T-cell (primary cell): ENCODE measurements at regions not wholly inside any gene's neighbourhood (a gene's known extent, or its start where the extent isn't known, plus 50 kb on each side); places are given as distances from the start of the nearest gene placed in this dataset.

ENCODE experiments used
- ATAC-seq, 4 experiments: fragments of 200-7000 bp in 3 of 4; fragments of 150-1000 bp in 1 of 4; cut with Tn5 transposase; replicated peaks in 1 of 4; 1 replicate in 3 of 4; 2 replicates in 1 of 4; pipeline ENCODE4 v1.10.0; 2021; ENCODE audit warnings: moderate library complexity in 3 of 4, mild to moderate bottlenecking in 2 of 4, moderate number of reproducible peaks in 1 of 4
- CTCF ChIA-PET, 2 donors: fragments of 300-600 bp; sonication (Branson Sonifier 250); formaldehyde crosslinking; loops; one replicate each; lab custom pipeline; 2022; ENCODE audit warnings: antibody characterized with exemption in 2 of 2; lab: Charles Lee
- POLR2A ChIA-PET, 2 donors: fragments of 300-600 bp; sonication (Branson Sonifier 250); formaldehyde crosslinking; loops; one replicate each; lab custom pipeline; 2022; ENCODE audit warnings: antibody characterized with exemption in 2 of 2; lab: Charles Lee
- DNase-seq, 35 experiments: peaks; one replicate each; pipeline versions ENCODE4 v3.0.0 to v3.0.0-alpha.2; 2013 to 2023
- H3K27ac ChIP-seq: one replicate; pipeline ENCODE4 v1.5.1; 2013; ENCODE audit warnings: low read length
- H3K27me3 ChIP-seq, 2 experiments: replicated peaks in 1 of 2; 1 replicate in 1 of 2; 2 replicates in 1 of 2; pipeline versions ENCODE4 v1.6.1 to v1.7.0; 2013; ENCODE audit warnings: low read length in 1 of 2, mixed read lengths in 1 of 2; ENCODE audit not compliant: control insufficient read depth in 2 of 2, insufficient read depth in 2 of 2; ENCODE audit errors: extremely low read depth in 1 of 2
- H3K36me3 ChIP-seq, 2 donors: 1 replicate in 1 of 2; 2 replicates in 1 of 2; pipeline versions ENCODE4 v1.6.1 to v1.7.0; 2013; ENCODE audit warnings: low read length in 1 of 2; ENCODE audit not compliant: control insufficient read depth in 2 of 2, insufficient read depth in 1 of 2; ENCODE audit errors: extremely low read depth in 1 of 2
- H3K4me1 ChIP-seq, 2 experiments: 1 replicate in 1 of 2; 2 replicates in 1 of 2; pipeline versions ENCODE4 v1.6.1 to v1.7.0; 2013; ENCODE audit warnings: low read length in 2 of 2, mixed read lengths in 1 of 2; ENCODE audit not compliant: insufficient read depth in 2 of 2, control insufficient read depth in 1 of 2; ENCODE audit errors: extremely low read depth in 1 of 2
- H3K4me3 ChIP-seq, 2 donors: 1 replicate in 1 of 2; 2 replicates in 1 of 2; pipeline versions ENCODE4 v1.5.1 to v1.7.0; 2013; ENCODE audit warnings: mild to moderate bottlenecking in 2 of 2, low read length in 1 of 2, moderate library complexity in 1 of 2; ENCODE audit not compliant: control insufficient read depth in 1 of 2; ENCODE audit errors: extremely low read depth in 1 of 2
- H3K9me3 ChIP-seq: 2 replicates; pipeline ENCODE4 v1.7.0; 2013
- H3K27ac Mint-ChIP-seq, 2 donors: one replicate each; pipeline ENCODE4 v1.8.0; 2020 to 2021; ENCODE audit warnings: mild to moderate bottlenecking in 2 of 2, mixed read lengths in 2 of 2
- H3K27me3 Mint-ChIP-seq, 2 donors: one replicate each; pipeline ENCODE4 v1.8.0; 2021 to 2022; ENCODE audit warnings: mixed read lengths in 2 of 2
- H3K36me3 Mint-ChIP-seq: one replicate; pipeline ENCODE4 v1.8.0; 2021; ENCODE audit warnings: mixed read lengths
- H3K4me1 Mint-ChIP-seq, 3 donors: one replicate each; pipeline ENCODE4 v1.8.0; 2020 to 2022; ENCODE audit warnings: mixed read lengths in 3 of 3, mild to moderate bottlenecking in 1 of 3
- H3K4me3 Mint-ChIP-seq, 3 donors: one replicate each; pipeline ENCODE4 v1.8.0; 2020 to 2022; ENCODE audit warnings: mild to moderate bottlenecking in 3 of 3, mixed read lengths in 3 of 3, moderate library complexity in 3 of 3
- H3K9me3 Mint-ChIP-seq, 3 donors: one replicate each; pipeline ENCODE4 v1.8.0; 2020 to 2022; ENCODE audit warnings: mixed read lengths in 3 of 3
- WGBS: methylation state at CpG from one replicate; pipeline ENCODE4 v1.1.5; 2013; ENCODE audit warnings: missing lambda C conversion rate; ENCODE audit not compliant: insufficient coverage; 5-methylcytosine and 5-hydroxymethylcytosine counted together

- H3K36me3 Mint-ChIP-seq = no peaks in the 10 kb centered on the region
- Histone ChIP-seq H3K27me3 (no peaks in the 10 kb centered on the region), H3K36me3 (no peaks in the 10 kb centered on the region), H3K9me3 (no peaks in the 10 kb centered on the region), H3K4me1 (no peaks in the 10 kb centered on the region), H3K27ac (no peak overlapping the region), H3K4me3 (no peak overlapping the region)
- DNase-seq (no peak), ATAC-seq (no peak)
- H3K4me3 Mint-ChIP-seq = no peak overlapping the region
- POLR2A ChIA-PET = interaction anchor here in 1 of 2 donors (0.7 kb wide), 1 partner anchor 68 kb away, joined by 3 read pairs; no protein-coding TSS in a partner anchor
- CTCF ChIA-PET = no interaction called here
- H3K27ac Mint-ChIP-seq = no peak overlapping the region
- H3K4me1 Mint-ChIP-seq = no peaks in the 10 kb centered on the region
- no peaks in the 10 kb centered on the region for H3K27me3 Mint-ChIP-seq
- peaks cover 9 to 20% (median 10%) of the 10 kb centered on the region in 3 donors for H3K9me3 Mint-ChIP-seq
Observed at GRCh38 chr1:69175053-69175452, 392.7 kb upstream of the LRRC7 start.

- no peak for DNase-seq
- POLR2A ChIA-PET = no interaction called here
- Histone ChIP-seq H3K4me1 (no peaks in the 10 kb centered on the region), H3K36me3 (no peaks in the 10 kb centered on the region), H3K4me3 (no peak overlapping the region), H3K9me3 (no peaks in the 10 kb centered on the region), H3K27ac (no peak overlapping the region), H3K27me3 (no peaks in the 10 kb centered on the region)
- Mint-ChIP-seq H3K36me3 (no peaks in the 10 kb centered on the region), H3K27me3 (no peaks in the 10 kb centered on the region), H3K9me3 (peaks cover 0 to 8% (median 2%) of the 10 kb centered on the region in 3 donors), H3K4me1 (no peaks in the 10 kb centered on the region), H3K27ac (no peak overlapping the region), H3K4me3 (no peak overlapping the region)
- CTCF ChIA-PET = no interaction called here
- no peak for ATAC-seq
Observed at GRCh38 chr1:69180358-69180757, 387.4 kb upstream of the LRRC7 start.

GRCh38 chr1:69185378-69185777 is 382.3 kb upstream of the LRRC7 start:
- Mint-ChIP-seq H3K4me3 (no peak overlapping the region), H3K4me1 (no peaks in the 10 kb centered on the region), H3K27me3 (no peaks in the 10 kb centered on the region), H3K9me3 (peaks cover 0 to 7% (median 2%) of the 10 kb centered on the region in 3 donors), H3K27ac (no peak overlapping the region), H3K36me3 (no peaks in the 10 kb centered on the region)
- H3K4me1 ChIP-seq = no peaks in the 10 kb centered on the region
- ChIA-PET CTCF (no interaction called here), POLR2A (no interaction called here)
- H3K9me3 ChIP-seq = no peaks in the 10 kb centered on the region
- H3K27me3 ChIP-seq = no peaks in the 10 kb centered on the region
- no peaks in the 10 kb centered on the region for H3K36me3 ChIP-seq
- H3K4me3 ChIP-seq = no peak overlapping the region
- no peak for DNase-seq
- H3K27ac ChIP-seq = no peak overlapping the region
- ATAC-seq = no peak

- H3K4me3 Mint-ChIP-seq = no peak overlapping the region
- H3K27me3 Mint-ChIP-seq = no peaks in the 10 kb centered on the region
- no peak overlapping the region for H3K27ac ChIP-seq
- H3K27me3 ChIP-seq = no peaks in the 10 kb centered on the region
- H3K9me3 ChIP-seq = no peaks in the 10 kb centered on the region
- no peak overlapping the region for H3K27ac Mint-ChIP-seq
- DNase-seq = no peak
- no peak overlapping the region for H3K4me3 ChIP-seq
- H3K4me1 ChIP-seq = no peaks in the 10 kb centered on the region
- H3K9me3 Mint-ChIP-seq = peaks cover 5 to 12% (median 8%) of the 10 kb centered on the region in 3 donors
- POLR2A ChIA-PET = no interaction called here
- H3K36me3 ChIP-seq = no peaks in the 10 kb centered on the region
- H3K36me3 Mint-ChIP-seq = no peaks in the 10 kb centered on the region
- ATAC-seq = no peak
- CTCF ChIA-PET = no interaction called here
- no peaks in the 10 kb centered on the region for H3K4me1 Mint-ChIP-seq
Observed at GRCh38 chr1:69191335-69191734, 376.4 kb upstream of the LRRC7 start.

- Histone ChIP-seq H3K4me1 (no peaks in the 10 kb centered on the region), H3K4me3 (no peak overlapping the region), H3K27me3 (no peaks in the 10 kb centered on the region), H3K36me3 (no peaks in the 10 kb centered on the region), H3K9me3 (no peaks in the 10 kb centered on the region), H3K27ac (no peak overlapping the region)
- no CpG with 5 or more reads among the region's 2 CpGs for WGBS
- no peak overlapping the region for H3K27ac Mint-ChIP-seq
- no peaks in the 10 kb centered on the region for H3K27me3 Mint-ChIP-seq
- POLR2A ChIA-PET = no interaction called here
- peaks cover 5 to 11% (median 8%) of the 10 kb centered on the region in 3 donors for H3K9me3 Mint-ChIP-seq
- no peaks in the 10 kb centered on the region for H3K4me1 Mint-ChIP-seq
- H3K36me3 Mint-ChIP-seq = no peaks in the 10 kb centered on the region
- no peak overlapping the region for H3K4me3 Mint-ChIP-seq
- DNase-seq (no peak), ATAC-seq (no peak)
- CTCF ChIA-PET = no interaction called here
Observed at GRCh38 chr1:69195136-69195535, 372.6 kb upstream of the LRRC7 start.

- H3K4me1 ChIP-seq = no peaks in the 10 kb centered on the region
- 90% methylated on average over 2 of the region's 3 CpGs for WGBS
- ATAC-seq (no peak), DNase-seq (no peak)
- POLR2A ChIA-PET = interaction anchor here in 1 of 2 donors (0.6 kb wide), 1 partner anchor 10 kb away, joined by 3 read pairs; no protein-coding TSS in a partner anchor
- no peaks in the 10 kb centered on the region for H3K9me3 ChIP-seq
- CTCF ChIA-PET = no interaction called here
- Mint-ChIP-seq H3K36me3 (no peaks in the 10 kb centered on the region), H3K4me1 (no peaks in the 10 kb centered on the region), H3K27me3 (no peaks in the 10 kb centered on the region), H3K27ac (no peak overlapping the region), H3K4me3 (no peak overlapping the region), H3K9me3 (peaks cover 5 to 13% (median 8%) of the 10 kb centered on the region in 3 donors)
- H3K27me3 ChIP-seq = no peaks in the 10 kb centered on the region
- H3K36me3 ChIP-seq = no peaks in the 10 kb centered on the region
- H3K27ac ChIP-seq = no peak overlapping the region
- no peak overlapping the region for H3K4me3 ChIP-seq
Observed at GRCh38 chr1:69196071-69196470, 371.7 kb upstream of the LRRC7 start.

GRCh38 chr1:69197816-69198215 is 369.9 kb upstream of the LRRC7 start:
- Histone ChIP-seq H3K4me1 (no peaks in the 10 kb centered on the region), H3K27me3 (no peaks in the 10 kb centered on the region), H3K9me3 (no peaks in the 10 kb centered on the region), H3K27ac (no peak overlapping the region), H3K36me3 (no peaks in the 10 kb centered on the region), H3K4me3 (no peak overlapping the region)
- Mint-ChIP-seq H3K4me1 (no peaks in the 10 kb centered on the region), H3K36me3 (no peaks in the 10 kb centered on the region), H3K27ac (no peak overlapping the region), H3K9me3 (peaks cover 4 to 11% (median 8%) of the 10 kb centered on the region in 3 donors), H3K27me3 (no peaks in the 10 kb centered on the region), H3K4me3 (no peak overlapping the region)
- 50% methylated on average over 1 of the region's 3 CpGs for WGBS
- ATAC-seq = no peak
- CTCF ChIA-PET = no interaction called here
- no peak for DNase-seq
- POLR2A ChIA-PET = interaction anchor here in 1 of 2 donors (0.6 kb wide), 1 partner anchor 989 kb away, joined by 12 read pairs; no protein-coding TSS in a partner anchor
